Activated naive CD4-positive, alpha-beta T cell treated with Interleukin-2 at 50 U/mL for 16 hours (primary cell): ENCODE measurements at regions not wholly inside any gene's neighbourhood (a gene's known extent, or its start where the extent isn't known, plus 50 kb on each side); places are given as distances from the start of the nearest gene placed in this dataset.
"Not testable (repeated sequence)": the region's sequence is repeated elsewhere in the genome, so short reads cannot be mapped to it uniquely, and the experiment has no call there.

Experiments
- DNase-seq: peaks from one replicate; pipeline ENCODE4 v3.0.0-alpha.2; 2020

DNA sequence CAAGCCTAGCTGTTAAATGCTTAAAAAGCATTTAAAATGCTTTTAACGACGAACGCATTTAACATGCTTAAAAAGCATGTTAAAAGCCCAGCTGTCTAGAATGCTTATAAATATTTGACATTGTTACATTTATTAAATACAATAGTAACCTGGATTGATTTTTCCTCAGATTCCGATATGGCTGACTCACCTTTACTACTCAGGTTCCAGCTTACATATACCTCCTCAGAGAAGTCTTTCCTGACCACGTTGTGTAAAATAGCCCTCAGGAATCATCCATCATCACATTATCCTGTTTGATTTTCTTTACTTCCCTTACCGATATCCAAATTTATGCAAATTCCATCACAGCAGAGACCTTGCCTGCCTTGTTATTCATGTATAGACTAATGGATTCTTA lies 51.4 kb downstream of the SLC41A2 start:
- DNase-seq, result no peak

DNA sequence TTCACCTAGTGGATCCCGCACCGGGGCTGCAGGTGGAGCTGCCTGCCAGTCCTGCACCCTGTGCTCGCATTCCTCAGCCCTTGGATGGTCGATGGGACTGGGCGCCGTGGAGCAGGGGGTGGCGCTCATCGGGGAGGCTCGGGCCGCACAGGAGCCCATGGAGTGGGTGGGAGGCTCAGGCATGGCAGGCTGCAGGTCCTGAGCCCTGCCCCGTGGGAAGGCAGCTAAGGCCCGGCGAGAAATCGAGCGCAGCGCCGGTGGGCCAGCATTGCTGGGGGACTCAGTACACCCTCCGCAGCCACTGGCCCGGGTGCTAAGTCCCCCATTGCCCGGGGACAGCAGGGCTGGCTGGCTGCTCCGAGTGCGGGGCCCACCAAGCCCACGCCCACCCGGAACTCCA lies 52.6 kb downstream of the SLC41A2 start:
- DNase-seq, result not testable (repeated sequence)

- DNase-seq, result no peak
Measured at GRCh38 chr12:104903648-104904423, 54.3 kb downstream of the SLC41A2 start.

DNA sequence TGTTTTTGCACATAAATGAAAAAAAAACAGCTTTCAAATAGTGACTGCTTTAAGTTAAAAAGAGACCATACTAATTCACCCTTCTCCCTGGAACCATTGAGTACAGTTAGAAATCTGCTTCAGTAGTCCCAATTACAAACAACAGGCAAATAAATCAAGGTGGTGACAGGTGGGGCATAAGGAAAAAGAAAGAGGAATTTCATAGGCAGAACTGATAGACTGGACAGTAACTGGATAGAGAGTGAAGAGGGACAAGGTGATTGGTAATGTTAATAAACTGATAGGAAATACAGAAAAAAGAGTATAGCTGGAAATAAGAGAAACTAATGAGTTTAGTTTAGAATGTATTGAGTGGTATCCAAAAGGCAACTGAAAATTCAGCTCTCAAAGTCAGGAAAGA lies 56.0 kb downstream of the SLC41A2 start:
- no peak for DNase-seq

DNA sequence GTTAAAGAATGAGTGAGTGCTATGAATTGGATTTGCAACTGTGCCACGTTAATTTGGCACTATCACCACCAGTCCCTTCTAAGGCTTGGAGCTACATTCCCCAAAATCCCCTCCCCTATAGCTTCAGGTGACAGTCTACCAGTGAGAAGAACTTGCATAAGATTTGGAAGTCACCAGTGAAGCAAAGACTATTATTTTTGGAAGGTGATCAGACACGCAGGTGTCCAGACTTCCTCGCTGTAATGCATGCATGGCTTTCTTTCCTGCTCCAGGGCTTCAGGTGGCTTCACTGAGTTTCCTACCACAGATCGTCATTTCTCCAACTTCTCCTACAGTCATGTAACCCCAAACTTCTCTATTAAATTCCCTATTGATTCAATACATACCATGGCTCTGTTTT lies 61.4 kb downstream of the SLC41A2 start:
- DNase-seq, result no peak

GRCh38 chr12:104896146-104896545 lies 61.9 kb downstream of the SLC41A2 start:
- DNase-seq, result no peak

DNA sequence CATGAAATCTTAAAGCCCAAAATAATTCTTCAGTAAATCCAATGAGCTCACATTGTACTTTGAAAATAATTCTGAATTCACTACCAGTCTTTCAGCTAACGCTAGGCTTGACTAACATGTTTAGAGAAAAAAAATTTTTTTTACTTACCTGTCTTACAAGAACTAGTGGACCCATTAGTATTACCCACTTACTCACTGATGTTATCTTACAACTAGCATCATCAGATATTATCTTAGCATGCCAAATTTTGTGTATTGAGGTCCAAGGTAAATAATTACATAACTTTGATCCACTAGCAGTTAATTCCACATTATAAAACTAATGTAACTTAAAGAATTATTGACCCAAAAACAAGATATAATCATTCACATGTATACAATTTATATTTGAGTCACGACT lies 62.7 kb downstream of the SLC41A2 start:
- DNase-seq, result no peak

DNA sequence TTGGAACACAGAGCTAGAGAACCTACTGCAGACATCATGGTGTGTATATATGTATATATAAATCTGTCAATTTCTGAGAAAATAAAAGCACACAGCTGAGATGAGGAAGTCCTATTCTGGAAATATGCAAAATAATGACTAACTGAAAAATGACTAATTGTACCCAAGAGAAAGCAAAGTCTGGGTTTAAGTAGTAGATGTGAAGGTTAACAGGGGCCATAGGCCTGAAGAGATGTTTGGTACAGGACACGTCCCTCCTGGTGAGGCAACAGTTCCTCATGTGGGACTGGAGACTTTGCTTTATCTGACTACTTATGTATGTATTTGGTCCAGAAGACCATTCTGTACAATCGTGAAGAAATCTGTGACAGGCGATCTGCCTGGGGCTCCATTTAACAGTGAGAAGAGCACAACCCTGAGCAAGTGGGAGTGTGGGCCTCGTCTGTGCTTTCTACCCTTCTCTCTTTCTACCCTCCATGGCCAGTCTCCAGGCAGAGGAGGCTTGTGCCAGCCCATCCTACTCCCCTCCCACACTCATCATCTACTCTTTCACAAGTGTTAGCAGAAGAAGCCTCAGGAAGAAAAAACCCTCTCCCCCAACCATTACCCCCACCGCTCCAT lies 67.5 kb downstream of the SLC41A2 start:
- no peak for DNase-seq

- DNase-seq, result no peak
Measured at GRCh38 chr12:104889735-104890134, 68.4 kb downstream of the SLC41A2 start.

- no peak for DNase-seq
Measured at GRCh38 chr12:104888892-104889291, 69.2 kb downstream of the SLC41A2 start.

- DNase-seq, result no peak
Measured at GRCh38 chr12:104888481-104888880, 69.6 kb downstream of the SLC41A2 start.

DNA sequence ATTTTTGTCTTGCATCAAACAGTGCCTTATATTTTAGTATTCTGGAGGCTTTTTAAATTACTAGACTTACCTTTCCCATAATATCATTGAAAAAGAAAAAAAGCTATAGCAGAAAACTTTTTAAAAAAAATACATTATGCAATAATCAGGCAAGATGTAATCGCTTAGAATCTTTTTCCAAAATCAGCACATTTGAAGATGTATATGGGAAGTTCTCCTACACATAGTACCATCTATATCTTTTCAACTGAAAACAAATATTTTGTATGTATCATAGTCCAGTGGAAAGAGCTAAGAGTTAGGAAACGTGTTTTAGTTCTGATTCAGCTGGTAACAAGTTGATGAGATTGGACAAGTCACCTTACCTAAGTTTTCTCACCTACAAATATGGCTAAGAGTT lies 70.6 kb downstream of the SLC41A2 start:
- DNase-seq, result no peak

DNA sequence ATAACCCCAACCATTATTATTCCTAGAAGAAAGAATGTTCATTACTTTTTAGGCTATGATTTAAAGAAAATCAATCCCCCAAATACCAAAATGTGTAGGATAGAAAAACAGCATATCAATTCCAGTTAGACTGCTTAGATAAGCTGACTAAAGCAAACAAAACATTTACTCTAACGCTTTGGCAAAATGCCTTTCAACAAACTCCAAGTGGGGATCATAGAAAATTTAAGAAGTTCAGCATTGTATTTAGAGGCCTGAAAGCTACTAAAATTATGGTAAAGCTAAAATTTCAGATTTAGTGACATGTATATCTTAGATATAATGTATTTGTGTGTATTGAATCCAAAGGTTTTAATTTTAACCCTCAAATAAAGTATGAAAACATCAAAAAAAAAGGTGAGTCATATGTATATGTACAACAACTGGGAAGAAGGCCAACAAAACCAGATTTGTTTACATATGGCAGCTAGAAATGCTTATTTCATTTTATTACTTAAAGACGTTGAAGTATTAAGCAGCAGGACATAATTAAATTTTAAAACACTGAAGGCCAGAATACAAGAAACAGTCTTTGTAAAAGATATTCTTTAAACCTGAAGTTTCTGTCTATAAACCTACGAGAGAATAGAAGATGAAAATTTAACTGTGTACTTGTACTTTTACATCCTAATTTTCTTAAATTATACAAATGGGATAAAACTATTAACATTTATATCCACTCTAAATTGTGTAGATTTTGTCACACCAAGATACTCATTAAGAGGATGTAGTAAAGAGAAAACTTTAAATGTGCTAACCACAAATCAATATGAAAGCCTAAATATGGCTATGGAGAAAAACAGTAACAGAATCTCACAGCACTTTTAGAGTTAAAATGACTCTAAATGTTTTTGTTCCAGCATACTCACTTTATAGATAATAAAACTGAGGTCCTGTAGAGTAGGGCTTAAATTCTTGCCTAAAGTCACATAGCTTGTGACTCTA lies 71.4 kb downstream of the SLC41A2 start:
- DNase-seq, result no peak

DNA sequence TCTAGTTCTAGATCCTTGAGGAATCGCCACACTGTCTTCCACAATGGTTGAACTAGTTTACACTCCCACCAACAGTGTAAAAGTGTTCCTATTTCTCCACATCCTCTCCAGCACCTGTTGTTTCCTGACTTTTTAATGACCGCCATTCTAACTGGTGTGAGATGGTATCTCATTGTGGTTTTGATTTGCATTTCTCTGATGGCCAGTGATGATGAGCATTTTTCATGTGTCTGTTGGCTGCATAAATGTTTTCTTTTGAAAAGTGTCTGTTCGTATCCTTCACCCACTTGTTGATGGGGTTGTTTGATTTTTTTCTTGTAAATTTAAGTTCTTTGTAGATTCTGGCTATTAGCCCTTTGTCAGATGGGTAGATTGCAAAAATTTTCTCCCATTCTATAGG lies 79.2 kb downstream of the SLC41A2 start:
- not testable (repeated sequence) for DNase-seq

DNA sequence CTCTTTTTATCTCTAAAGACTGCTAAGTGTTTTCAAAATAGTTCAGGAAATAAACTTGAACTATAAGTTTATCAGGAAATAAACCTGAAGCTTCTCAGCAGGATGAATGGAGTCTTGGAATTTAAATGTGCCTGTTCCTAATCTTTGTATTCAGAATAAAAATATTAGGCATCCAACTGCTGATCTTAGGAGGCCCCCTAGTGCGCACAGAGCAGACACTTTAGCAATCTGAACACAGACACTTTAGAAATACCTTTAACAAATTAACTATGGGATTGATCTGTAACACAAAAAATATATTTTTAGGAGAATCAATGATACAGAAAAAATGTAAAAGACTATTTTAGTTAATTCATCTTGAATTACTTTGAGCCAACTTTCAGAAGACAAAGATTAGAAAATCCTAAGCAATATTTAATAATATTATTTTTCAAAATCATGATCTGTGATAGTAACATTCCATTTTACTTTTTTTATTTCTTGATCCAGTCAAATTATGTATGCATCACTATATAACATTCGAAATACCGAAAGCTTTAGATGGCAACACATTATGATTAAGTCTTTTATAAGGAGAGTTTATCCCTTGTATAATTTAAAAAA lies 80.9 kb downstream of the SLC41A2 start:
- DNase-seq, result peak; percentile 27

DNA sequence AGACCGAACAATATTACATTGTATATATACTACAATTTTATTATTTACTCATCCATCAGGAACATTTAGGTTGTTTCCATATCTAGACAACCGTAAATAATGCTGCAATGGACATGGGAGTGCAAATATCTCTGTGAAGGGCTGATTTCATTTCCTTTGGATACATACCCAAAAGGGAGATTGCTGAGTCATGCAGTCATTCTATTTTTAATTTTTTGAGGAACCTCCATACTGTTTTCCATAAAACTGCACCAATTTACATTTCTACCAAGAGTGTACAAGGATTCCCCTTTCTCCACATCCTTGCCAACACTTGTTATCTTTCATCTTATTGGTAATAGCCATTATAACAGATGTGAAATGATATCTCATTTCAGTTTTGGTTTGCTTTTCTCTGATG lies 84.7 kb downstream of the SLC41A2 start:
- DNase-seq, result no peak

GRCh38 chr12:104870797-104871196 lies 87.3 kb downstream of the SLC41A2 start:
- DNase-seq, result no peak

DNA sequence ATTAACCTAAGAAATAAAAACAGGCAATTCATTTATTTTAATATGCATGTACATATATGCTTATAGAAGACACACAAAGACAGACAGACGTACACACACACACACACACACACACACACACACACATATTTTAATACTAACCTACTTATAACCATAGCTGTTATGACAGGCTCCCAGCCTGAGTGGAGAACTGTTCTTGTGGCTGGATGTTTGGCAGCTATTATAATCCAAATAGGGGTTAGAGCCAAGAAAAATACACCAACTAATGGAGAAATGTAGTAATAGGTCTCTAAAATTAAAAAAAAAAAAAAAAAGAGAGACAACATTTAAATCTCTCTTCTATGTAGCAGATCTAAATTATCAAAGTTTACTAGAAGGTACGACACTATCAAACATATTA lies 91.8 kb downstream of the SLC41A2 start:
- no peak for DNase-seq

- DNase-seq, result no peak
Measured at GRCh38 chr12:104865080-104865479, 93.0 kb downstream of the SLC41A2 start.

- no peak for DNase-seq
Measured at GRCh38 chr12:104864668-104865067, 93.4 kb downstream of the SLC41A2 start.

- no peak for DNase-seq
Measured at GRCh38 chr12:104863296-104863948, 94.7 kb downstream of the SLC41A2 start.
